GM21825 (cell line): ENCODE measurements at regions not wholly inside any gene's neighbourhood (a gene's known extent, or its start where the extent isn't known, plus 50 kb on each side); places are given as distances from the start of the nearest gene placed in this dataset.

Source experiments
- ATAC-seq: cut with Tn5 transposase; IDR thresholded peaks from one replicate; pipeline ENCODE4 v1.9.1; 2021; ENCODE audit warnings: mild to moderate bottlenecking, moderate library complexity; ENCODE audit not compliant: unreplicated experiment

DNA sequence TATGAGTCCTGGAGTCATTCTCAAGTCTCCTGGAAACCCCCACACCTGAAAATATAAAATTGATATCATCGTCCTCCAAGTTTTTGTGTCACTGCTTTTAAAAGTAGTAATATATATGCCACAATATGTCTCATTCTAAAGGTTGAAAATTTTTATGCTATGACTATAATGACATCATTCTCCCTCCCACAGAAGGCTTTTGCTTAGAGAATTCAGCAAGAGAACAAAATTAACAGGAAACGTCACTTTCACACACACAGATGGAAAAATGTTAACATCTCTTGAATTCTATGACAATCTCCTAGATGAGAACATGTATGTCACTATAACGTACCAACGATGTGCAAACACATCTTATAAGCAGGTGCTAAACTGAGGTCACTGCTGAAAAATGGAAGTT, 498.3 kb downstream of the FOXG1 start:
- ATAC-seq = no peak

DNA sequence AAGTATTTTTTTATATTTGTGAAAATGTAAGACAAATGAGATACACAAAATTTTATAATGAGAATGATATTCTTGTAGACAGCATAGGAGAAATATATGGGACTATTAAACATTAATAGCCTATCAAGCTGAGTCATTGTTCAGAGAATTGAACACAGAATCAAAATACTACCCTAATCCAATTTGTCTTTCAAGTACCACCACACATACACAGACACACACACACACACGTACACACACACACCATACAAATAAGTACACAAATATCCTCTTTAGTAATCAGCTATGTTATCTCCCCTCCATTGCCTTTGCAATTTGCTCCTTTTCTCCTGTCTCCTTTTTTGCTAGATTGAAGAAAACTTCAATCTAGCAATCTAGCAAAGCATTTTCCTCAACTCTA, 499.3 kb downstream of the FOXG1 start:
- ATAC-seq = no peak

DNA sequence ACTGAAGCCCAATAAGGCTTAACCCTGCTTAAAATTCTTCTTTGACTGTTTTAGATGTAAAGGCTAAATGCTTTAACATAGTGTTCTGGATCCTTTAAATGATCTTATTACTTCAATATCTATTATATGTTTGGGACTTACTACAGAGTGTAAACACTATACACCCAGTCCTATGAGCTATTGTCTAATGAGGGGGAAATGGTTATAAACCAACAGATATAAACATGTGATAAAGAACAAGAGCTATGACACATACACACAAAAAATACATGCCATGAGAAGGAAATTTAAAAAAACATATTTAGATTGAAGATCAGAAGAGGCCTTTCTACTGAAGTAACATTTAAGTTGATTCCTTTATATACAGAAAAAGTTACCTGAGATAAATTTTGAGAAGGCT, 505.1 kb downstream of the FOXG1 start:
- ATAC-seq = no peak

DNA sequence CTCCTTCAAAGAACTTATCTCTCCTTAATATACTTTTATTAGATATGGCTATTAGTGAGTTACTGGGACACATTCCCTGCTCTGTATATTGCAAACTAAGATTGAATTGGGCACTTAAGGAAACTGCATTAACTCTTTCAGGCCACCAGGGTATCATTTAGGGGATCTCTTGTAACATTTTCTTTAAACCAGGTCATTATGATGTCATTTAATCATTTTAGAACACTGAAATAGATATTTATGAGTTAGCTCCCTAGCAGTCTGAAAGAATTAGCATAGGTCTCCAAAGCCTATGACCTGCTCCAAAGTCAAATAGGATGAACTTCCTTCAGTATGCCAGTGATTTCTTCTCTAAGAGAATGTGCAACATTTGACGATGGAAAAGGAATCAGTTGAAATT, 506.9 kb downstream of the FOXG1 start:
- ATAC-seq = no peak

DNA sequence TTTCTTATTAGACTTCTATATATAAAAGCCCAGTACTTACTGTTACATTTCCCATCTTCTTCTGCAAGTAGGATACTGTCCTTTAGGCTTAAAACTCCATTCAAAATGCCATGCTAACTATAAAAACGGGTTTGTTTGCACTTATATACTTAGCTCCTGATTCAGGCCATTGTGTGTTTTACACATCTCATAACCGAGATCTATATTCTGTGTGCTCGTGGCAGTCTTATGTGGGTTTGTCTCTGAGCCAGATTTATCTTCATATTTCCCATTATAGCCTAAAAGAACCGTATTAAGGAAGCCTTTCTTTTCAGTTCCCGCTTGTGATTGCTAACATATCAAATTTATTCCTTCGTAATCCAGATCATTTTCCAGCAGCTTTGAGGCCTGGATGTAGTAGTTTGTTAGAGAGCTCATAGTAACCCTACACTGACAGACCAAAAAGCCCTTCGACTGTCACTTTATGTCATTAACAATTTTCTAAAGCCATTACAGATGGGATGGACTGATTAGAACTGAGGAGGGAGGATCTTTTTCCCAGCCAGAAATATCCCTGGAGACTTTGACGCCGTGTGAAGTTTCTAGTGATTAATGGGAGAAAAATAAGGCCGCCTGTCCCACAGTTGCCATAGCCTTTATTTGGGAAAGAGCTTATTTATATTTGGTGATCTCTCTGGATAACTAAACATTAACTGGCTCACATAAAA, 508.5 kb downstream of the FOXG1 start:
- ATAC-seq = no peak

DNA sequence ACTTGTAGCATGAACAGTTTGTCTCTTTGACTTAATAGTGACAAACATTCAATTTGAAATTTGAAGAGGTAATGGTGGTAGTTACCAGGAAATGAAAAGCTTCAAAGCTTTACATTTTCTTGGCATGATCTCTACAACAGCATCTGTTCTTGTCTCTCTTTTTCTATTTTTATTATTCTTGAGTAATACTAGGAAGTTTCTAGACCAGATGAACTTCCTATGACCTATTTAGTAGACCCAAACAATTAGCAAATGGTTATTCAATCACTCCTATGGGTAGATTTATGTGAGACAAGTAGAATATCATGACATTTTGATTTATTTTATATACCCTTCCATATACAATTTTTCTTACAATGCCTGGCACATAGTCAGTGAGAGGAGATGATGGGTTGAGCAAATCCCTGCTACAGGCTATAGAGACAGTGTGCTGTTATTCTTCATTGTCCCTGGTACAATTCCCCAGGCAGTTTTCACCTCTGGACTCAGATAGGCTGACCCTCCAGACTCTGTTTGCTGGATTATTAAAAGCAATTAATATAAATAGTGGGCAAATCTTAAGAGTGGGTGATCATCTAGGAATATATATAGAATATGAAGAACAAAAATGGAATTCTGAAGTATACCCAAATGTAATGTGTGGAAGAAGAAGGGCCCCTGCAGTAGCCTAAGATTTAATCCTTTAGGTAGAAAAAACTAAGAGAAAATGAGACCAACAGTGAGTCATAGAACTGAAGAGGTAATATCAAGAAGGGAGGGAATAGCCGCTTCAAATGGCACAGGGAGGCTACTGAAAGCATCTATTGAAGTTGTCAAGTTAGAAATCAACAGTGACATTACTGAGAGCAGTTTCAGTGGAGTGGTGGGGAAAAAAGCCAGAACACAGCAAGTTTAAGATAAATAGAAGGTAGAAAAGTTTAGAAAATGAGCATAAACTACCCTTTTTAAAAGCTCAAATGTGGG, 512.0 kb downstream of the FOXG1 start:
- no peak for ATAC-seq

DNA sequence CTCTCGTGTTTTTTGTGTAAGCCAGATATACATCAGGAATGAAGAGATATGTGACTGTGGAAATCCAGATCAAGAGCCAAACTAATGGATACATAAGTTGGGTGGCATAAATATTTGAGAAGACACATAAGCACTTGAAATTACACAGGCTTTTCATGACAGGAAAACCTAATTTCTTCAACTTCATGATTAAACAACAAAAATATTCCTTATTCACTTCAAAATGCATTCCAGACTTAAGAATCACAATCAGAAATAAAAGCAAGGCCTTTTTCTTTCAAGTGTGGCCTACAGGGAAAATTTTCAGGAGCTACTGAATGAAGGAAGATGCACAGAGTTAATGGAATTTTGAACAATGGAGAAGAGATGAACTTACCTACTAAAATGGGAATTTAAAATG, 515.6 kb downstream of the FOXG1 start:
- no peak for ATAC-seq

DNA sequence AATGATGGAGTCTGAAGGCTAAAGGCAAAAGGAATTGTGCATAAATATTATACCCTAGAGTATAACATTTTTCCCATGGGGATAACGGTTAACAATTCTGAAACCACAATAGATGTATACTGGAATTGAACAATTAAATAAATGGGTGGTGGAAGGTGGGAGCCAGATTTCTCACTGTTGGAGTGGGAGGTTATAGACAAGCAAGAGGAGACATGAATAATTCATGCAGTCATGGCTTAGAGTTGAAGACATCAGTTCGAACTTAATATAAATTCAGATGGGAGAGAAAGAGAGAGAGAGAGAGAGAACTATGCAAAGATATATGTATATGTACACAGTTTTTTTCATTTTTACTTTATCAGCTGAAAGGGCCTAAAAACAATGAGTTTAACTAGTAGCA, 523.9 kb downstream of the FOXG1 start:
- ATAC-seq = no peak

DNA sequence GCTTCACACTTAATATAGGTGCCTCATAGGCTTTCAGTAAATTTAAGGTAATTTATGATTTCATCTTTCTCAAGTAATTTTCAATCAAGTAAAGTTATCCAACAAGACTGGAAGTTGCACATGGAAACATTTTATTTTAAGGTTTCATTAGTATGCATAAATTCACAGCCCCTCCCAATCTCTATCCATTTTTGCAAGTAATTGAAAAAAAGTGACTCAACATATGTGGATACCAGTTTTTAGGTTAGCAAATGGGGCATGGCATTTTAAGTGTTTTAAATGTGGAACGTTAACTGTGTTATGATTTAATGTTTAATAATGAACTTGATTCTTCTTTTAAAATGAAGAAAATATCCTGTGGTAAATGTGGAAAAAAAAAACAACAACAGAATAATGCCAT, 532.8 kb downstream of the FOXG1 start:
- no peak for ATAC-seq

DNA sequence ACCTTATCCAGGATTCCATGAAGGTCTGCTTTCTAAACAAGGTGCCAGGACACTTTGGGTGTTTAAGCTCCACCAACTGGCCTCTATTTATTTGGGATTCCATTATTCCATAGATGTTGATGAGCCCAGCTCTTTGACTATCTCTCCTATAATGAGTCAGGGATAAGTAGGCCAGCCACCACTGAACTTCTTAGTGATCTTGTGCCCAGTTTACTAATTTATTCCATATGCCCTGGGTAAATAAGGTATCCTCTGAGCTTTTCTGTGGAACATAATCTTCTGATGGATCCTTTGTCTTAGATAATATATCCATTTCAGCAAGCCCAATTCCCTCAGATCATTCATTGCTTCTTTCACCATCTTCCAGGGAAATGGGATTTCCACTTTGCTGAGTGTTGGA, 535.0 kb downstream of the FOXG1 start:
- no peak for ATAC-seq

DNA sequence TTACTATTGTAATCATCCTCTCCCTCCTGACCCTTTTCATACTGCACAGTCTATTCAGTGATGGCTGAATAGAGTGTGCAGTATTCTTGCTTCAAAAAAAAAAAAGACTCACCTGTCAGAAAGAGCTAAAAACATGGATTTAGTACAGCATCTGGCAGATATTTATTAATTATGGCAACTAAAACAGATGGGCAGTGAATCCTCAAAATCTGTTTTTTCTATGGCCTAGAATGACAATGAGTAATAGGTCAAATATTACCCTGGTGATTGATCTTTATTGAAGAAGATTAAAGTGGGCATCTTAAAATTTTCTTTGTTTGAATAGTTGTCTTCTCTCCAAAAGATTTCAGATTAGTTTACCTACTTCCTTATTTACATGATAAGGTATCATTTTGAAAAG, 543.6 kb downstream of the FOXG1 start:
- ATAC-seq = no peak

DNA sequence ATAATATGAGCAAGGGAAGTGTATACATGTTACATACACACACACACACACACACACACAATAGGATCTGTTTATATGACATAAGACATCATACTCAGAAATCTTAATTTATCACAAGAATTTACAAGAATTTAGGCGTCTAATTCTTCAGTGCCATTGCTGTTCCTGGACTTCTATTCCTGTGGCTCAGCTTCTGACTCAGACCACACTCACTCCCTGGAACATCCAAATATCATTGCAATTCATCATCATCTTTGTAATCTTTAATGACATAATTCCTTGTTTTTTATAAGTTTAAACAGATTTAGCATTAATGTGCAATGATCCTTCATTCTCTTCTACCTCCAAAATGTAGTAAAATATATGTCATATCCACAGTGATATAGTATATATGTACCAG, 544.2 kb downstream of the FOXG1 start:
- no peak for ATAC-seq

DNA sequence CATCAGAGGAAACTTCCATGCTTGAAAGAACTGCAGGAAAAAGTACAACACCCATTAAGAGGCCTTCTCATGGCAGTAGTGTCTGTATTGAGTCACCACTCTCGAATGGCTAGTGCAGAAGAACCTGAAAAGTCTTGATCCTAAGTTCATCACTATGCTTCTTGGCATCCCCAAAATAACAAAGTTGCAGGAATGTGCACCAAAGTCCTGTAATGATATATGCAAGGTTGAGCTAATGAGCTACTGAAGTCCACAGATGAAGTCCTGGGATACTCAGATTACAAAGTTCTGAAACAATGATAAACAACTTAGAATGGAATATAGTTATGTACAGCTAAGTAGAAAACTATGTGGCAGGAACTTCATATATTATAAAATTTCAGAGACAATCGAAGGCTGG, 545.4 kb downstream of the FOXG1 start:
- no peak for ATAC-seq

DNA sequence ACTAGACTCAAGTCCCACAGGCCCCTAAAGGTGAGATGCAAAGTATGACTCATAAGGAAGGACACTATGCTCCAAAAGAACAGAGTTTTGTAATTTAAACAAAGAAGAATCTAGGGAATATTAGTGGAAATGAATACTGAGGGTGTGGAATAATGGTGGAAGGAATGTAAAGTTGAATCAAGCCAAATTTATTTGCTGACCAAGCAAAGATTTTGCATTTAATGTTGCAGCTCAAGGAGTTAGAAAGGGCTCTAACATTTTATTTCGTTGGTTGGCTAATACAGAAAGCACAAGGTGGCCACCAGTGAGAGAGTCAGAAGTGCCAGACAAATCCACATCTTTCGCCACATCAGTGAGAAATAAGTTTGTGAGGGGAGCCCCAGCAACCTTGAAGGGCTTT, 550.3 kb downstream of the FOXG1 start:
- ATAC-seq = no peak

DNA sequence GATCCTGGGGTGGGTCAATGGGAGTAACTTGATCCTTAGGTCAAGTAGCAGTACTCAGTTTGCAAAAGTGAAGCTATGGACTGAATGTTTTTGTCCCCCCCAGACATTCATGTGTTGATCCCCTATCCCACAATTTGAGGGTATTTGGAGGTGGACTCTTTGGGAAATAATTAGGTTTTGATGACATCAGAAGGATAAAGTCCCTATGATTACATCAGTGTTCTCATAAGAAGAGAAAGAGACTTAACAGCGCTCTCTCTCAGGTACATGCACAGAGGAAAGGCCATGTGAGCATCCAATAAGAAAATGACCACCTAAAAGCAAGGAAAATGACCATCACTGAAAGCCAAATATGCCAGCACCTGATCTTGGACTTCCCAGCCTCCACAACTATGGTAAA, 550.8 kb downstream of the FOXG1 start:
- ATAC-seq = no peak

DNA sequence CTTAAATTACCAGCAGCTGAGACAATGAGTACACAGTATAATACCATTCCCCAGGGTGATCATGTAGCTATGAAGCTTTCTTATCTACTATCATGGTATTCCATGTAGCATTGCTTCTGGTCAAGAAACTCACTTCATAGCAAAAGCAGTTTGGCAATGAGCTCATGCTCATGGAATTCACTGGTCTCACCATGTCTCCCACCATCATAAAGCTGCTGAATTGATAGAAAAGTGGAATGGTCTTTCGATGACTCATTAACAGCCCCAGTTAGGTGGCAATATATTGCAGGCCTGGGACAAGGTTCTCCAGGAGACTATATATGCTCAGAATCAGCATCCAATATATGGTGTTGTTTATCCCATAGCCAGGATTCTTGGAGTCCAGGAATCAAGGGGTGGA, 553.7 kb downstream of the FOXG1 start:
- ATAC-seq = no peak

DNA sequence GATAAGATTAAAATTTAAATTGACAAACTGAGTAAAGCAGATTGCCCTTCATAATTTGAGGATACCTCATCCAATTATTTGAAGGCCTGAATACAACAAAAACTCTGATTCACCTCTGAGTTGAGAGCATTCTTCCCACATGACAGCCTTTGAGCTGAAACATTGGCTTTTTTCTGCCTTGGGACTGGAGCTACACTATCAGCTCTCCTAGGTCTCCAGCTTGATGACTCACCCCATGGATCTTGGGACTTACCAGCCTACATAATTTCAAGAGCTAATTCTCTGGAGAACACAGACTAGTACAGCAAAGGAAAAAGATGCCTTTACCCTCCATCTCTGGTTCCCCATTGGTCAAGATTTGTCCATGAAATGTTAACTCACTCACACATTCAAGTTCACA, 555.1 kb downstream of the FOXG1 start:
- no peak for ATAC-seq

DNA sequence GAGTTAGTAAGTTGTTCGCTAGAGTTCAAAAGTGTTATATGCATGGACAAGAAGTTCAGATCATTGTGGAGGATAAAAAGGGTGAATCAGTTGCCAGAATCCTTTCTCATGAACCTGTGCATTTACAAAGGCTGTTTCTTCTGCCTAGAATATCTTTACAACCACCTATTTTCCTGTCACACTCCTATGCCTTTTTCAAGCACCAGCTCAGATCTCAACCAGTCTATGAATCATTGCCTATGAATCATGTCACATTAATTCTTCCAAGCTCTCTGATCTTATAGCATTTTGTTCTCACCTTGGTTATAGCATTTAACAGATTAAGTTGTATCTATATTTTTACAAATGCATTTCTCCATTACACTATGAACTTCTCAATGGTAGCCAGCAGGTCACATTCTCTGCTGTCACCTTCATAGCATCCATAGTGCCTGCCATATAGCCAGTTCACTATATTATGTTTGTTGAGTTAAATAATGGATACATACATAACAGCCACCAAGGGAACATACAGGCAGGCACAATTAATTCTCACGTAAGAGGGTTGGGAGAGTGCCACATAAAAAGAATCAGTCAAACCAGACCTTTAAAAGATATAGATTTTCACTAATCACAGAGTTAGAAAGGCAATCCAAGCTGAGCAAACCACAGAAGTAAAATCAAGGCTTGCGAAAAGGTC, 573.0 kb downstream of the FOXG1 start:
- ATAC-seq = no peak

DNA sequence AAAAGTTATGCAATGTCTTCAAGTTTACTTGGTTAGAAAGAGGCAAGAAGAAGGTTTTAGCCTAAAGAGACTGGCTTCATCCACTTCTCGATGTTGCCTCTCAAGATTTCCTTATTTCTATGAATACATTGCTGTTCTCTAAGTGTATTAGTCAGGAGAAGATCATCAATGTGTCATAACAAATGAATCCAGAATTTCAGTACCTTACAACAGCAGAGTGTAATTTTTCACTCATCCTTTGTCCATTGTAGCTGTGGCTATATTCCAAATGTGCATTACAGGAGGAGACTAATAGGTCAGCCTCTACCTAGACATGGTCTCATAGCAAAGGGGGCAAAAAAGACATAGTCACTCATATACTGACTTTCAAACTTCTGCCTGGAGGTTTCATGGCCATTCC, 579.1 kb downstream of the PRKD1 start:
- no peak for ATAC-seq

DNA sequence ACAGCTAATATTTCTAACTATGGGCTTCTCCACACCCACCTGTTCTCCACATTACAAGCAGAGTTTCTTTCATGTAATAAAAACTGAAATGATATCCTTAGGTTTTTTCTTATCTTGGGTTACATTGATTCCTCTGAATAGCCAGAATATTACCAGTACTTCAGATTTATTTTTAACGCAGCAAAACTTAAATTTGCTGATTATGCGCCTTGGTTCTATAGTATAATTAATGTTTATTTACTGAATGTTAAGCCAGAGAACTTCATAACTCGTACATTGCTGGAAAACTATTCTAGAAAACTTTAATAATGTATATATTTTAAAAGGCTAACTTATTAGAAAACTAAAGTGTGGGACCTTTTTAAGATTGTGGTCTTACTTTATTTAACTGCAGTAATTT, 577.2 kb downstream of the PRKD1 start:
- ATAC-seq = no peak

DNA sequence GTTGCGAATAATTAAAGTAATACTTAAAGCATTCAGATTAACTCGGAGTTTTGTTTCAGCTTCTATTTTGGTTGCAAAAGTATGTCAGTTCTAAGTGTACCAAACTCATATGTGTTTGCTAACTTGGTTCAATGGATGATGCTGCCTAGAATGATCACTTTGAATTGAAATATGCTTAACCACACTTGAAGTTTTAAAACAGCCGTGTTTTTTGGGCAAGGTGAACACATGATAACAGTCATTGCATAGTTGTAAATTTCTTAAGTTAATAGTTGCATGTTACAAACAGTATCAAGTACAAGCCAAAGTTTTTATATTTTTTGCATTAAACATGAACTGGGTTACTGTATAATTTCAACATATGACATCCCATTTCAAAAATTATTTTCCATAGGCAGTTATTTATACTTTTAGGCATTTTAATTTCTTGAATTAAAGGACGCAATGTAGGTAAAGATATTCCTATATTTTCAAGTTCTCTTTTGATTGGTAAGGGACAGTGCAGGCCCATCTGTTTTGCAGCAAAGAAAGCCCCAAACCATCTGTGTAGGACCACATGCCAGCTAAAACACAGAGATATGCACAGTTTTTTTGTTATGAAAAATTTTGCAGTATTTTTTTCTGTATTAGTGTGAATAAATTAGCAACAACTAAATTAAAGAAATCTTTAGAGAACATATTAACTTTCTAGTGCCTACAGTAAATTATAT, 575.5 kb downstream of the PRKD1 start:
- no peak for ATAC-seq
